Astrocyte of the cerebellum (primary cell): ENCODE measurements at regions not wholly inside any gene's neighbourhood (a gene's known extent, or its start where the extent isn't known, plus 50 kb on each side); places are given as distances from the start of the nearest gene placed in this dataset.

Experiments used
- DNase-seq: peaks from one replicate; pipeline ENCODE4 v3.0.0-alpha.2; 2011; ENCODE audit warnings: low read depth
- H3K4me3 ChIP-seq: 2 replicates; pipeline ENCODE4 v1.5.1; 2011; ENCODE audit warnings: mild to moderate bottlenecking, low read depth, low read length, moderate library complexity
- in situ Hi-C: cut with HindIII; loops from 2 replicates; pipeline ENCODE4 v1.10.0; 2017; ENCODE audit warnings: low sequenced_read_pairs
- TF ChIP-seq, protein P1 (sequence below): IDR thresholded peaks from 2 replicates; pipeline ENCODE4 v1.5.1; 2012; ENCODE audit warnings: low read length, low read depth, moderate library complexity, mild to moderate bottlenecking; ENCODE audit errors: missing control alignments

DNA sequence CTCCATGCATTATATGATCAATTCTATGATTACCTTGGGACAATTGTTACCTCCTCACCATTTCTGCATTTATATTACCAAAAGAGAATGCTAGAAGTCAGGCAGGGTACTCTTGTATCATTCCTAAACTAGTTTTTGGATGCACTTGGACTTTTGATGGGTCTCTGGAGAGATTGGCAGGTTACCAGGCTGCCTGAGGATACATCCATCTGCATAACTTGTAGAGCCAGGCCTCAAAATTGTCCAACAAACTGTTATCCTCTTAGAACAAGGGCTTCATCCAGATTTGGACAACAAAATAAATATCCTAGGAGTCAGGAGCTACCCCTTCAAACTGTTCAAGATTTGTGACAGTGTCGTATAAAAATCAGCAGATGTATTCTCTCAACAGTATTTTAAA, 326.1 kb downstream of the IL15 start:
- DNase-seq: no peak
- no peak overlapping the region for H3K4me3 ChIP-seq
- TF ChIP-seq, protein P1, sequence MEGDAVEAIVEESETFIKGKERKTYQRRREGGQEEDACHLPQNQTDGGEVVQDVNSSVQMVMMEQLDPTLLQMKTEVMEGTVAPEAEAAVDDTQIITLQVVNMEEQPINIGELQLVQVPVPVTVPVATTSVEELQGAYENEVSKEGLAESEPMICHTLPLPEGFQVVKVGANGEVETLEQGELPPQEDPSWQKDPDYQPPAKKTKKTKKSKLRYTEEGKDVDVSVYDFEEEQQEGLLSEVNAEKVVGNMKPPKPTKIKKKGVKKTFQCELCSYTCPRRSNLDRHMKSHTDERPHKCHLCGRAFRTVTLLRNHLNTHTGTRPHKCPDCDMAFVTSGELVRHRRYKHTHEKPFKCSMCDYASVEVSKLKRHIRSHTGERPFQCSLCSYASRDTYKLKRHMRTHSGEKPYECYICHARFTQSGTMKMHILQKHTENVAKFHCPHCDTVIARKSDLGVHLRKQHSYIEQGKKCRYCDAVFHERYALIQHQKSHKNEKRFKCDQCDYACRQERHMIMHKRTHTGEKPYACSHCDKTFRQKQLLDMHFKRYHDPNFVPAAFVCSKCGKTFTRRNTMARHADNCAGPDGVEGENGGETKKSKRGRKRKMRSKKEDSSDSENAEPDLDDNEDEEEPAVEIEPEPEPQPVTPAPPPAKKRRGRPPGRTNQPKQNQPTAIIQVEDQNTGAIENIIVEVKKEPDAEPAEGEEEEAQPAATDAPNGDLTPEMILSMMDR: no peak
- in situ Hi-C loops: no loop called here

GRCh38 chr4:141971869-141972268, 335.5 kb downstream of the IL15 start:
- H3K4me3 ChIP-seq: no peak overlapping the region
- TF ChIP-seq, protein P1: no peak
- DNase-seq: no peak
- in situ Hi-C loops: no loop called here

- H3K4me3 ChIP-seq: no peak overlapping the region
- no peak for DNase-seq
- TF ChIP-seq, protein P1: no peak
- in situ Hi-C loops: no loop called here
Measured at GRCh38 chr4:141972950-141973349, 336.6 kb downstream of the IL15 start.
